Kidney capillary endothelial cell (primary cell): ENCODE measurements at regions not wholly inside any gene's neighbourhood (a gene's known extent, or its start where the extent isn't known, plus 50 kb on each side); places are given as distances from the start of the nearest gene placed in this dataset.
"Not testable (repeated sequence)": the region's sequence is repeated elsewhere in the genome, so short reads cannot be mapped to it uniquely, and the experiment has no call there.

Experiments
- DNase-seq: peaks from one replicate; pipeline ENCODE4 v3.0.0-alpha.2; 2018; ENCODE audit warnings: low spot score

- DNase-seq = peak; percentile 63
These were observed 387.0 kb downstream of the USP25 start for GRCh38 chr21:16116798-16117197.

- DNase-seq = no peak
These were observed 387.5 kb downstream of the USP25 start for GRCh38 chr21:16117331-16117730.

- no peak for DNase-seq
These were observed 388.2 kb downstream of the USP25 start for GRCh38 chr21:16117851-16118590.

GRCh38 chr21:16124378-16125138 is 394.8 kb downstream of the USP25 start:
- no peak for DNase-seq

- no peak for DNase-seq
These were observed 395.5 kb downstream of the USP25 start for GRCh38 chr21:16125274-16125673.

GRCh38 chr21:16132453-16132852 is 402.7 kb downstream of the USP25 start:
- DNase-seq = not testable (repeated sequence)

GRCh38 chr21:16133248-16133647 is 403.5 kb downstream of the USP25 start:
- DNase-seq = no peak

- DNase-seq = no peak
These were observed 404.4 kb downstream of the USP25 start for GRCh38 chr21:16134134-16134533.

- no peak for DNase-seq
These were observed 407.3 kb downstream of the USP25 start for GRCh38 chr21:16137106-16137505.

- no peak for DNase-seq
These were observed 415.3 kb downstream of the USP25 start for GRCh38 chr21:16145052-16145451.

- DNase-seq = no peak
These were observed 415.7 kb downstream of the USP25 start for GRCh38 chr21:16145479-16145878.

- DNase-seq = no peak
These were observed 424.5 kb downstream of the USP25 start for GRCh38 chr21:16154321-16154720.

GRCh38 chr21:16154951-16155635 is 425.3 kb downstream of the USP25 start:
- DNase-seq = no peak

- no peak for DNase-seq
These were observed 427.2 kb downstream of the USP25 start for GRCh38 chr21:16156841-16157489.

GRCh38 chr21:16159213-16159970 is 429.6 kb downstream of the USP25 start:
- DNase-seq = no peak

GRCh38 chr21:16159971-16160350 is 430.2 kb downstream of the USP25 start:
- no peak for DNase-seq

- no peak for DNase-seq
These were observed 433.2 kb downstream of the USP25 start for GRCh38 chr21:16162953-16163352.

- no peak for DNase-seq
These were observed 439.3 kb downstream of the USP25 start for GRCh38 chr21:16169102-16169511.

GRCh38 chr21:16169779-16170178 is 440.0 kb downstream of the USP25 start:
- no peak for DNase-seq

- DNase-seq = no peak
These were observed 446.8 kb downstream of the USP25 start for GRCh38 chr21:16176570-16176969.

- no peak for DNase-seq
These were observed 447.8 kb downstream of the USP25 start for GRCh38 chr21:16177532-16177931.

- DNase-seq = no peak
These were observed 450.0 kb downstream of the USP25 start for GRCh38 chr21:16179773-16180172.
